OCI-LY7 (cell line): ENCODE measurements at regions not wholly inside any gene's neighbourhood (a gene's known extent, or its start where the extent isn't known, plus 50 kb on each side); places are given as distances from the start of the nearest gene placed in this dataset.

Source experiments
- BruUV-seq: library from RNA; stranded (reverse); fragments of 400-500 nt; replicated peaks from 2 replicates; lab custom pipeline; 2021; lab: Mats Ljungman, UMichigan
- CTCF ChIA-PET: fragments of 300-600 bp; sonication (Branson Sonifier 250); formaldehyde crosslinking; loops from one replicate; lab custom pipeline; 2022; ENCODE audit warnings: antibody characterized with exemption; ENCODE audit not compliant: unreplicated experiment; lab: Charles Lee
- POLR2A ChIA-PET: fragments of 300-600 bp; sonication (Branson Sonifier 250); formaldehyde crosslinking; loops from one replicate; lab custom pipeline; 2022; ENCODE audit warnings: antibody characterized with exemption; lab: Charles Lee
- DNase-seq: peaks from one replicate; pipeline ENCODE4 v3.0.0-alpha.2; 2015; ENCODE audit warnings: low spot score
- H2AFZ ChIP-seq: fragments of 200-600 bp; sonication (generic), shearing (Covaris generic); 2 replicates; pipeline ENCODE4 v1.6.1; 2014; ENCODE audit warnings: mild to moderate bottlenecking, antibody characterized with exemption, low read length, moderate library complexity
- H3K27ac ChIP-seq: fragments of 200-600 bp; sonication (generic); 2 replicates; pipeline ENCODE4 v1.5.1; 2014; ENCODE audit warnings: mixed run types, low read depth, mild to moderate bottlenecking, moderate library complexity, low read length, inconsistent platforms; ENCODE audit not compliant: poor library complexity, severe bottlenecking
- H3K36me3 ChIP-seq: fragments of 200-600 bp; sonication (generic); 2 replicates; pipeline ENCODE4 v1.6.1; 2014; ENCODE audit warnings: mild to moderate bottlenecking, antibody characterized with exemption, low read length, moderate library complexity, mixed read lengths; ENCODE audit not compliant: insufficient read depth
- H3K4me1 ChIP-seq: fragments of 200-600 bp; sonication (generic); 2 replicates; pipeline ENCODE4 v1.5.1; 2014; ENCODE audit warnings: mild to moderate bottlenecking, low read length; ENCODE audit not compliant: insufficient read depth, poor library complexity, severe bottlenecking
- H3K4me2 ChIP-seq: fragments of 200-600 bp; sonication (generic); 2 replicates; pipeline ENCODE4 v1.6.1; 2014; ENCODE audit warnings: mild to moderate bottlenecking, low read length
- H3K4me3 ChIP-seq: fragments of 200-600 bp; sonication (generic); 2 replicates; pipeline ENCODE4 v1.5.1; 2014; ENCODE audit warnings: mild to moderate bottlenecking, low read depth, low read length; ENCODE audit not compliant: poor library complexity, severe bottlenecking
- H3K79me2 ChIP-seq: fragments of 200-600 bp; sonication (generic); 2 replicates; pipeline ENCODE4 v1.6.1; 2016; ENCODE audit warnings: low read depth, mild to moderate bottlenecking, low read length, moderate library complexity, mixed read lengths; ENCODE audit not compliant: insufficient read depth
- H3K9me2 ChIP-seq: fragments of 200-600 bp; sonication (generic); 2 replicates; pipeline ENCODE4 v1.6.1; 2016; ENCODE audit warnings: mild to moderate bottlenecking, low read length, mixed read lengths; ENCODE audit not compliant: insufficient read depth
- H3K9me3 ChIP-seq: fragments of 200-600 bp; sonication (generic); 2 replicates; pipeline ENCODE4 v1.6.1; 2014; ENCODE audit warnings: mild to moderate bottlenecking, mixed run types, low read length, mixed read lengths
- H4K20me1 ChIP-seq: fragments of 200-600 bp; sonication (generic); 2 replicates; pipeline ENCODE4 v1.6.1; 2014; ENCODE audit warnings: mild to moderate bottlenecking, antibody characterized with exemption, low read length, moderate library complexity, mixed read lengths; ENCODE audit not compliant: insufficient read depth
- EZH2phosphoT487 ChIP-seq: fragments of 200-600 bp; sonication (generic); IDR thresholded peaks from 2 replicates; pipeline ENCODE4 v1.6.1; 2018; ENCODE audit warnings: low read depth, borderline replicate concordance, mild to moderate bottlenecking, mixed run types, antibody characterized with exemption, low read length, moderate library complexity, mixed read lengths
- intact Hi-C: fragments of 100-400 bp; cut with micrococcal nuclease; formaldehyde crosslinking; loops from one replicate; pipeline ENCODE4 v1.10.0; 2022; ENCODE audit not compliant: unreplicated experiment
- TF ChIP-seq, protein P1 (sequence below): fragments of 200-600 bp; sonication (generic); conservative IDR thresholded peaks from 2 replicates; pipeline ENCODE4 v1.5.1; 2014; ENCODE audit warnings: mild to moderate bottlenecking, antibody characterized with exemption, low read length, moderate library complexity, mixed read lengths

DNA sequence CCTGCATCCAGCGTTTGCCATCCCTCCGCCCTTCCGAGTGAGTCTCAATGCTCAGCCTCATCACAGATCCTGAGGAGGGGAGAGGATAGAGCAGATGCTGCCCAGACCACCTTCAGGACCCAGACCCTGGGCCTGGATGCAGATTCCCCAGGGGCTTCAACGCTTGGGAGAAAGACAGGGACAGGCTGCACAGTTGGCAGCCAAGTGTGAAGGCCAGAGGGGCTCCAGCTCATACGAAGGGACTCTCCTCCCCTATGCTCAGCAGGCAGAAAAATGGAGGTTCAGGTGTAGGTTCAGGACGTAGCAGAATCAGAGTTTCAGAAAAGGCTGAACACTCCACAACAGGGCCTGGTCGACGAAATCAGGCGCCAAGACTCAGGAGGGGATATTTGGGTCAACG is 378.5 kb upstream of the IRX1 start:
- intact Hi-C loops, result no loop called here
- Histone ChIP-seq H2AFZ (no peak overlapping the region), H3K36me3 (no peaks in the 10 kb centered on the region), H3K4me1 (no peaks in the 10 kb centered on the region), H3K79me2 (no peaks in the 10 kb centered on the region), H3K9me3 (no peaks in the 10 kb centered on the region), H3K4me3 (no peak overlapping the region), H3K9me2 (no peaks in the 10 kb centered on the region), H4K20me1 (no peaks in the 10 kb centered on the region), H3K4me2 (no peak overlapping the region), H3K27ac (no peak overlapping the region)
- TF ChIP-seq EZH2phosphoT487, result no peak
- TF ChIP-seq, protein P1, sequence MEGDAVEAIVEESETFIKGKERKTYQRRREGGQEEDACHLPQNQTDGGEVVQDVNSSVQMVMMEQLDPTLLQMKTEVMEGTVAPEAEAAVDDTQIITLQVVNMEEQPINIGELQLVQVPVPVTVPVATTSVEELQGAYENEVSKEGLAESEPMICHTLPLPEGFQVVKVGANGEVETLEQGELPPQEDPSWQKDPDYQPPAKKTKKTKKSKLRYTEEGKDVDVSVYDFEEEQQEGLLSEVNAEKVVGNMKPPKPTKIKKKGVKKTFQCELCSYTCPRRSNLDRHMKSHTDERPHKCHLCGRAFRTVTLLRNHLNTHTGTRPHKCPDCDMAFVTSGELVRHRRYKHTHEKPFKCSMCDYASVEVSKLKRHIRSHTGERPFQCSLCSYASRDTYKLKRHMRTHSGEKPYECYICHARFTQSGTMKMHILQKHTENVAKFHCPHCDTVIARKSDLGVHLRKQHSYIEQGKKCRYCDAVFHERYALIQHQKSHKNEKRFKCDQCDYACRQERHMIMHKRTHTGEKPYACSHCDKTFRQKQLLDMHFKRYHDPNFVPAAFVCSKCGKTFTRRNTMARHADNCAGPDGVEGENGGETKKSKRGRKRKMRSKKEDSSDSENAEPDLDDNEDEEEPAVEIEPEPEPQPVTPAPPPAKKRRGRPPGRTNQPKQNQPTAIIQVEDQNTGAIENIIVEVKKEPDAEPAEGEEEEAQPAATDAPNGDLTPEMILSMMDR, result no peak
- ChIA-PET POLR2A (no interaction called here), CTCF (no interaction called here)
- no peak for DNase-seq
- BruUV-seq, result no TSS peak

DNA sequence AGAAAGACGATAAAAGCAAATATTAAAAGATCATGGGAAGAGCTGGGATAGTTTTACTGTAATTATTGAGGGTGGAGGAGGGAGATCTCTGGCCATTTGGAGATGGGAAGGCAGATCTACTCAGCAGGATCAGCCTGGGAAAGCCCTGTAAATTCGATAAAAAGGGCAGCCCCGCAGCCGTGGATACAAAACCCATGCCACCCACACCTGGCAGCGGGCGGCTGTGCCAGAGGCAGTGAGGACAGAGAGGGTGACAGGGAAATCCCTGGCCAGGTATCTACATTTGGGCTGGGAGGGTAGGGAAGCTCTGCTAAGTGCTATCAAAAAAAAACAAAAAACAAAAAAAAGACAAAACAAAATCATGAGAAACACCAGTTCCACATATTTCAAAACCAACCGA is 379.2 kb upstream of the IRX1 start:
- Histone ChIP-seq H3K9me3 (no peaks in the 10 kb centered on the region), H4K20me1 (no peaks in the 10 kb centered on the region), H3K36me3 (no peaks in the 10 kb centered on the region), H3K79me2 (no peaks in the 10 kb centered on the region), H3K27ac (no peak overlapping the region), H3K9me2 (no peaks in the 10 kb centered on the region), H3K4me2 (no peak overlapping the region), H3K4me3 (no peak overlapping the region), H3K4me1 (no peaks in the 10 kb centered on the region), H2AFZ (no peak overlapping the region)
- intact Hi-C loops, result no loop called here
- TF ChIP-seq, protein P1, result no peak
- no peak for TF ChIP-seq EZH2phosphoT487
- no peak for DNase-seq
- ChIA-PET CTCF (no interaction called here), POLR2A (no interaction called here)
- no TSS peak for BruUV-seq

DNA sequence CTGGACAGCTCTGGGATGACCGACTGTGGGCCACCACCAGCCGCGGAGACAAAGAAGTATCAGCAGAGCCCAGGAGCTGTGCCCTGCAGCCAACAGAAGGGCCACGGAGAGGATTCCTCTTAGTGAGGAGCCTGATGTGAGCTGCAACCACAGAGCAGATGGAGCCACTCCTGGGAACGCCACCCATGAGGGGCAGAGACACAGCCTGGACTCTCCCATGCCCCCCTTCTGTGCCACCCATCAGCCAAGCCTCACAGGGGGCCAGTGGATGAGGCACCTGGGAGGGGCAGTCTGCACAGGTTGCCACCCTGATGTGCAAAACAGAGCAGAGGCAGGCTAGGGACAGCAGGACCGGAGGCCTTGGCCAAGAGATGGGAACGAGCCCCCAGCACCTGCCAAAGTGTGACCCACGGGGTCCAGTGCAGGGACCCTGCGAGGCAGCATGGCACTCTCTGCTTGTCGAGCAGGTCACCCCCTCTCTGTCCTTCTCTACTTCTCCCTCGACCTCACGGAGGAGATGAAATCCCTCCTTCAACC is 380.7 kb upstream of the IRX1 start:
- no peak for DNase-seq
- TF ChIP-seq, protein P1, result no peak
- no peak for TF ChIP-seq EZH2phosphoT487
- Histone ChIP-seq H3K9me3 (no peaks in the 10 kb centered on the region), H4K20me1 (no peaks in the 10 kb centered on the region), H3K4me3 (no peak overlapping the region), H3K4me2 (no peak overlapping the region), H3K27ac (no peak overlapping the region), H3K4me1 (no peaks in the 10 kb centered on the region), H2AFZ (no peak overlapping the region), H3K9me2 (no peaks in the 10 kb centered on the region), H3K36me3 (no peaks in the 10 kb centered on the region), H3K79me2 (no peaks in the 10 kb centered on the region)
- CTCF ChIA-PET, result no interaction called here
- intact Hi-C loops, result no loop called here
- POLR2A ChIA-PET, result no interaction called here
- no TSS peak for BruUV-seq
